Tibial nerve (tissue), 4 donors: ENCODE measurements at regions not wholly inside any gene's neighbourhood (a gene's known extent, or its start where the extent isn't known, plus 50 kb on each side); places are given as distances from the start of the nearest gene placed in this dataset.

ENCODE experiments used
- EP300 ChIP-seq, 2 donors: sonication (generic); formaldehyde crosslinking; IDR thresholded peaks; one replicate each; pipeline ENCODE4 v1.6.1; 2017; ENCODE audit warnings: antibody characterized with exemption in 2 of 2, mild to moderate bottlenecking in 1 of 2
- POLR2A ChIP-seq, 2 donors: fragments of 450-650 bp; IDR thresholded peaks; one replicate each; pipeline ENCODE4 v1.6.1; 2017; ENCODE audit warnings: antibody characterized with exemption in 2 of 2, mild to moderate bottlenecking in 2 of 2, moderate library complexity in 2 of 2
- TF ChIP-seq, protein P1 (sequence below), 5 experiments: fragments of 200-600 bp in 3 of 5; fragments of 450-650 bp in 2 of 5; sonication (generic) in 3 of 5; IDR thresholded peaks; one replicate each; pipeline ENCODE4 v1.5.1; 2016 to 2019; ENCODE audit warnings: antibody characterized with exemption in 5 of 5, mild to moderate bottlenecking in 3 of 5, moderate library complexity in 2 of 5

- TF ChIP-seq POLR2A (IDR thresholded peaks at IDR 0.05) (no peak), EP300 (IDR thresholded peaks at IDR 0.05) (no peak)
- TF ChIP-seq, protein P1, sequence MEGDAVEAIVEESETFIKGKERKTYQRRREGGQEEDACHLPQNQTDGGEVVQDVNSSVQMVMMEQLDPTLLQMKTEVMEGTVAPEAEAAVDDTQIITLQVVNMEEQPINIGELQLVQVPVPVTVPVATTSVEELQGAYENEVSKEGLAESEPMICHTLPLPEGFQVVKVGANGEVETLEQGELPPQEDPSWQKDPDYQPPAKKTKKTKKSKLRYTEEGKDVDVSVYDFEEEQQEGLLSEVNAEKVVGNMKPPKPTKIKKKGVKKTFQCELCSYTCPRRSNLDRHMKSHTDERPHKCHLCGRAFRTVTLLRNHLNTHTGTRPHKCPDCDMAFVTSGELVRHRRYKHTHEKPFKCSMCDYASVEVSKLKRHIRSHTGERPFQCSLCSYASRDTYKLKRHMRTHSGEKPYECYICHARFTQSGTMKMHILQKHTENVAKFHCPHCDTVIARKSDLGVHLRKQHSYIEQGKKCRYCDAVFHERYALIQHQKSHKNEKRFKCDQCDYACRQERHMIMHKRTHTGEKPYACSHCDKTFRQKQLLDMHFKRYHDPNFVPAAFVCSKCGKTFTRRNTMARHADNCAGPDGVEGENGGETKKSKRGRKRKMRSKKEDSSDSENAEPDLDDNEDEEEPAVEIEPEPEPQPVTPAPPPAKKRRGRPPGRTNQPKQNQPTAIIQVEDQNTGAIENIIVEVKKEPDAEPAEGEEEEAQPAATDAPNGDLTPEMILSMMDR (IDR thresholded peaks at IDR 0.05): no peak
Observed at GRCh38 chr2:228916416-228917090, 354.5 kb downstream of the PID1 start.
